ENCODE measurements at regions not wholly inside any gene's neighbourhood (a gene's known extent, or its start where the extent isn't known, plus 50 kb on each side); places are given as distances from the start of the nearest gene placed in this dataset.

DNA sequence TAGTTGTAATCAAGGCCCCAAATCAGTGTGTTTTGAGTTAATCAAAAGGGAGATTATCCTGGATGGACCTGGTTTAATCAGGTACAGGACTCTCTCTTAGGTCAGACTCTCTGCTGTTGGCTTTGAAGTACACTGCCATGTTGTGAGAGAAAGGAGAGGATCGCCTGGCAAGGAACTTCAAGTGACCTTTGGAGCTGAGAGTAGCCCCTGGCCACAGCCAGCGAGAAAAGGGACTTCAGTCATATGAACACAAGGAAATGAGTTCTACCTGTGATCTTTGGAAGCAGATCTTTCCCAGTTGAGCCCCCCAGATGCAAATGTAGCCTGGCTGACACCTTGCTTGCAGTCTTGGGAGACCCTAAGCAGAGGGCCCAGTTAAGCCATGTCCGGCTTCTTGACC, 68.3 kb upstream of the CPM start:
- Histone ChIP-seq H3K27ac (no peak overlapping the region), H3K36me3 (no peaks in the 10 kb centered on the region), H3K27me3 (no peaks in the 10 kb centered on the region), H3K9me3 (no peaks in the 10 kb centered on the region), H3K4me3 (no peak overlapping the region), H3K4me1 (no peaks in the 10 kb centered on the region)
- ATAC-seq, result no peak
- TF ChIP-seq CTCF (IDR thresholded peaks at IDR 0.05 in 4 of 5, conservative IDR thresholded peaks at IDR 0.05 in 1 of 5), result no peak
- in situ Hi-C loops (cut with MboI; ENCODE audit: low sequenced_read_pairs in 4 of 4) (no loop called here), intact Hi-C loops (cut with DNase I; ENCODE audit: low total_unique reads) (no loop called here)
- no peak for DNase-seq

DNA sequence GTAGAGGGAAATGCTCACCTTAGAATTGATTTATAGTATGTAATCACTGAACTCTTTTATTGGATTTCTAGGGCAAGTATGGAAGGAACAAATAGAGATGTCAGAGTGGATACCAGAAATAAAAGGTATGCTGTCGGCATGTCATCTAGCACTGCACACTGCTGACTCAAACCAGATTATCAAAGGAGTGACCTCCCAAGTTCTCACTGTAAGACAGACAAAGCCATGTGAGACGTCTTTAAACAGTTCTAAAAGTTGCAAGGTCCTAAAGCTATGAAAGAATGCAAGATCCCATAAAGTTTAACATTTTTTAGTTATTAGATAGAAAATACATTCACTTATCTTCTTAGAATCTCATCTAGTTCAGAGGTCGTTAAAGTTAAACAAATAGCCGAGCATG, 70.0 kb upstream of the CPM start:
- TF ChIP-seq POLR2A (IDR thresholded peaks at IDR 0.05) (no peak), CTCF (IDR thresholded peaks at IDR 0.05 in 4 of 5, conservative IDR thresholded peaks at IDR 0.05 in 1 of 5) (no peak)
- H3K27me3 ChIP-seq, result no peaks in the 10 kb centered on the region
- no peaks in the 10 kb centered on the region for H3K9me3 ChIP-seq
- no peaks in the 10 kb centered on the region for H3K36me3 ChIP-seq
- intact Hi-C loops (cut with DNase I; ENCODE audit: low total_unique reads), result no loop called here
- no peak overlapping the region for H3K27ac ChIP-seq
- ATAC-seq (no peak), DNase-seq (no peak)
- no peaks in the 10 kb centered on the region for H3K4me1 ChIP-seq
- in situ Hi-C loops (cut with MboI; ENCODE audit: low sequenced_read_pairs in 4 of 4), result no loop called here
- no peak overlapping the region for H3K4me3 ChIP-seq

DNA sequence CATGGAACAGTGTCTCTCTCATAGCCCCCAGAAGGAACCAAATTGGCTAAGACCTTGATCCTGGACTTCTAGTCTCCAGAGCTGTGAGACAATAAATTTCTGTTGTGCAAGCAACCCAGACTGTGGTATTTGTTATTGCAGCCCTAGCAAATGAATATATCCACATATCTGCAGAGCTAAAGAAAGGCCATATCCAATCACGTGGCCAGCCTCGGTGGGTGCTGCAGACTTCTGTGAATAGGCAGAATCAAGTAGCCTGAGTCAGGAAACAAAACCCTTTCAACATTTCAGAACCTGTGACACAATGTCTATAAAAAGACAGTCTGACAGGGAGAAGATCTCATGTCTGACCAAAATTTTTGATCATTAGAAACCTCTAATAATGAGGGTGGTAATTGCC, 71.0 kb upstream of the CPM start:
- in situ Hi-C loops (cut with MboI; ENCODE audit: low sequenced_read_pairs in 4 of 4) (no loop called here), intact Hi-C loops (cut with DNase I; ENCODE audit: low total_unique reads) (no loop called here)
- H3K36me3 ChIP-seq, result no peaks in the 10 kb centered on the region
- H3K4me1 ChIP-seq, result no peaks in the 10 kb centered on the region
- H3K4me3 ChIP-seq, result no peak overlapping the region
- no peak overlapping the region for H3K27ac ChIP-seq
- H3K27me3 ChIP-seq, result no peaks in the 10 kb centered on the region
- DNase-seq (no peak), ATAC-seq (no peak)
- no peaks in the 10 kb centered on the region for H3K9me3 ChIP-seq
- TF ChIP-seq CTCF (IDR thresholded peaks at IDR 0.05 in 4 of 5, conservative IDR thresholded peaks at IDR 0.05 in 1 of 5) (no peak), POLR2A (IDR thresholded peaks at IDR 0.05) (no peak)

DNA sequence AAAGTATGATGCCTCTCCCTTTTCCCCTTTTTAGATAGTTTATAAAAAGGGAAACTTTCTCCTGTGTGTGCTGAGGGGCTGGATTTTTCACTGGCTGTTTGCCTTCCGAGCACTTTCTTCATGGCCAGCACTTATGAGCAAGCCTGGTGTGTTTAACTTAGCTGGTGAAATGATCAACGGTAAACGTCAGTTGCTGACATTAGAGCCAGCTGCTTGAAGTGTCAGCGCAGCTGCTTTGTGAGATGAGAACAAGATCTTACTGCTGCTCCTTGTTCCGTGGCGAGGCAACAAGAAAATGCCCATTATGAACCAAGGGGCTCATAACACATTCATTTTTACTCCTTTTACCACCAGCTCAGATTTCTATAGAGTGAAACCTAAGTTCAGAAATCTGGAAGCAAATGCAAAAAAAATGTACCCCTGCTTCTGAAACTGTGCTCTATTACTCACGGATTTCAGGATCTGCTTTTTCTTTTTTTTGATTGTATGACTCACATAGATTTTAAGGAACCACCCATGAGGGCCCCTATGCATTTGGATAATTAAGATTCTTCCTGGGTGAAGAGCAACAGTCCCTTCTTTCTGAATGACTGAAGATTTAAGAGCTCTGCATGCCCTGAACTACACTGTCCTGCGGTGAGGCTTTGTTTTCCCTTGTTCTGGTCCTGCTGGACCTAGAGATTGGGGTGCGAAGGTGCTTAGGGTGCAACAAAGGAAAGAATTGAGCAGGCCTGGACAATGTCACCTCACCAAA, 74.3 kb upstream of the CPM start:
- H3K27ac ChIP-seq, result peak overlapping the region in 1 of 4 donors; percentile 25
- H3K4me1 ChIP-seq, result no peaks in the 10 kb centered on the region
- H3K27me3 ChIP-seq, result no peaks in the 10 kb centered on the region
- in situ Hi-C loops (cut with MboI; ENCODE audit: low sequenced_read_pairs in 4 of 4) (no loop called here), intact Hi-C loops (cut with DNase I; ENCODE audit: low total_unique reads) (no loop called here)
- ATAC-seq, result peak in 1 of 2 donors; percentile 60
- H3K4me3 ChIP-seq, result no peak overlapping the region
- peak in 1 of 2 donors; percentile 12 for DNase-seq
- no peaks in the 10 kb centered on the region for H3K9me3 ChIP-seq
- TF ChIP-seq POLR2A (IDR thresholded peaks at IDR 0.05) (no peak), CTCF (IDR thresholded peaks at IDR 0.05 in 4 of 5, conservative IDR thresholded peaks at IDR 0.05 in 1 of 5) (no peak)
- H3K36me3 ChIP-seq, result no peaks in the 10 kb centered on the region

DNA sequence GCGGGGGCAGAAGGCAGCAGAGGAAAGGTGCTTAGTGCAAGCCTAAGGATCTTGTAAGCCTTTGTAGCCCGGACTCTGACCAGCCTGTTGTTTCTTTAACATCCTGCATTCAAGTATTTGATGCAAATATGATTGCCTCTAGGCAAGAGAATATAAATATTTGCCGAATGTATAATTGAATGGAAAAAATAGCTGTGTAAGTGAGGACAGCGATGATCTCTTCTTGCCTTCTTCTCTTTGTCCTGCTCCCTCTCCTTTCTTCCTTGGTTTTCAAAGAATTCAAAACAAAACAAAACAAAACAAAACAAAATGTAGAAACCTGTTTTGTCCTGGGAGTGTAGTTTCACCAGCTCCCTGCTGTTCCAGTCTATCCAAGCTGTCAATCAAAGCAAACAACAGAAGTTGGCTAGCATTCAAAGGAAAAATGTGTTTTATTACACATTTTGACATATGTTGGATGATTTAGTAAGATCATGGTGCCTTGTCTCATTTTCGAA, 74.9 kb upstream of the CPM start:
- H3K27ac ChIP-seq, result peak overlapping the region in 1 of 4 donors; percentile 25

More for the DNA sequence above, 74.9 kb upstream of the CPM start:
- TF ChIP-seq CTCF (IDR thresholded peaks at IDR 0.05 in 4 of 5, conservative IDR thresholded peaks at IDR 0.05 in 1 of 5) (no peak), POLR2A (IDR thresholded peaks at IDR 0.05) (no peak)
- H3K36me3 ChIP-seq, result no peaks in the 10 kb centered on the region
- DNase-seq (no peak), ATAC-seq (no peak)
- H3K9me3 ChIP-seq, result no peaks in the 10 kb centered on the region
- intact Hi-C loops (cut with DNase I; ENCODE audit: low total_unique reads), result no loop called here
- no peaks in the 10 kb centered on the region for H3K4me1 ChIP-seq
- H3K27me3 ChIP-seq, result no peaks in the 10 kb centered on the region
- in situ Hi-C loops (cut with MboI; ENCODE audit: low sequenced_read_pairs in 4 of 4), result no loop called here
- H3K4me3 ChIP-seq, result no peak overlapping the region
